ENCODE measurements at regions not wholly inside any gene's neighbourhood (a gene's known extent, or its start where the extent isn't known, plus 50 kb on each side); places are given as distances from the start of the nearest gene placed in this dataset.
"Not testable (repeated sequence)": the region's sequence is repeated elsewhere in the genome, so short reads cannot be mapped to it uniquely, and the experiment has no call there.

GRCh38 chr5:136605638-136606037 is 240.3 kb upstream of the TRPC7 start:
- Mint-ChIP-seq H3K27ac (no peak overlapping the region), H3K9me3 (peaks cover 7 to 28% of the 10 kb centered on the region in 2 donors), H3K4me3 (no peak overlapping the region), H3K36me3 (ENCODE audit: insufficient read depth) (no peaks in the 10 kb centered on the region), H3K27me3 (no peaks in the 10 kb centered on the region), H3K4me1 (ENCODE audit: low read depth in 2 of 2) (no peaks in the 10 kb centered on the region)
- DNase-seq (no peak), ATAC-seq (replicated peaks) (no peak)

GRCh38 chr5:136600306-136600705 is 235.0 kb upstream of the TRPC7 start:
- Mint-ChIP-seq H3K27ac (no peak overlapping the region), H3K4me1 (ENCODE audit: low read depth in 2 of 2) (no peaks in the 10 kb centered on the region), H3K27me3 (no peaks in the 10 kb centered on the region), H3K9me3 (peaks cover 10 to 22% of the 10 kb centered on the region in 2 donors), H3K4me3 (no peak overlapping the region), H3K36me3 (ENCODE audit: insufficient read depth) (no peaks in the 10 kb centered on the region)
- DNase-seq (no peak), ATAC-seq (replicated peaks) (no peak)

- Mint-ChIP-seq H3K4me3 (no peak overlapping the region), H3K27me3 (no peaks in the 10 kb centered on the region), H3K27ac (no peak overlapping the region), H3K4me1 (ENCODE audit: low read depth in 2 of 2) (no peaks in the 10 kb centered on the region), H3K36me3 (ENCODE audit: insufficient read depth) (no peaks in the 10 kb centered on the region), H3K9me3 (peaks cover 10 to 21% of the 10 kb centered on the region in 2 donors)
- DNase-seq = no peak
- ATAC-seq (replicated peaks) = no peak
These were observed 233.6 kb upstream of the TRPC7 start for GRCh38 chr5:136598802-136599404.

- ATAC-seq (replicated peaks) = no peak
- no peaks in the 10 kb centered on the region for H3K36me3 Mint-ChIP-seq (ENCODE audit: insufficient read depth)
- no peak overlapping the region for H3K4me3 Mint-ChIP-seq
- H3K4me1 Mint-ChIP-seq (ENCODE audit: low read depth in 2 of 2) = no peaks in the 10 kb centered on the region
- peaks cover 0 to 5% of the 10 kb centered on the region in 2 donors for H3K9me3 Mint-ChIP-seq
- H3K27me3 Mint-ChIP-seq = peaks cover 0 to 4% of the 10 kb centered on the region in 2 donors
- no peak for DNase-seq
- no peak overlapping the region for H3K27ac Mint-ChIP-seq
These were observed 229.1 kb upstream of the TRPC7 start for GRCh38 chr5:136594416-136594815.

- ATAC-seq (replicated peaks) = no peak
- peaks cover 0 to 4% of the 10 kb centered on the region in 2 donors for H3K27me3 Mint-ChIP-seq
These were observed 225.2 kb upstream of the TRPC7 start for GRCh38 chr5:136590581-136590980.

GRCh38 chr5:136586196-136586595 is 220.9 kb upstream of the TRPC7 start:
- no peaks in the 10 kb centered on the region for H3K4me1 Mint-ChIP-seq (ENCODE audit: low read depth in 2 of 2)
- peaks cover 0 to 2% of the 10 kb centered on the region in 2 donors for H3K9me3 Mint-ChIP-seq

More at GRCh38 chr5:136590581-136590980, 225.2 kb upstream of the TRPC7 start:
- peaks cover 0 to 4% of the 10 kb centered on the region in 2 donors for H3K9me3 Mint-ChIP-seq
- no peak for DNase-seq
- H3K36me3 Mint-ChIP-seq (ENCODE audit: insufficient read depth) = no peaks in the 10 kb centered on the region
- H3K4me3 Mint-ChIP-seq = no peak overlapping the region
- no peaks in the 10 kb centered on the region for H3K4me1 Mint-ChIP-seq (ENCODE audit: low read depth in 2 of 2)
- no peak overlapping the region for H3K27ac Mint-ChIP-seq

DNA sequence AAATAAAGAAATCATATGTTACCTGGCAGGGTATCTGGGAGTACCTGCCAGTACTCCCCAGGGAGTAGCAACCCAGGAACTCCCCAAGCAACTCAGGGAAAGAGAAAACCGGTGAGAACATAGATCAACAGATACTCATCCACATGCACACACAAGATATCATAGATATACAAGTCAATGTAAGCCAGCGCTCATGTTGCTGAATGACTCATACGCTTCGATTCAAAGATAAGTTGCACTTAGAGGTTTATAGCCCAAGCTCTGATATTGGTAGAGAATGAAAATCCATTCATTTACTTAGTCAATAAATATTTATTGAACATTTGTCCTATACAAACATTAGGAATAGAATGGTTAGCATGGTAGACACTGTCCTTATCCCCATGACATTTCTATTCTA is 219.1 kb upstream of the TRPC7 start:
- no peak for DNase-seq
- H3K27ac Mint-ChIP-seq = no peak overlapping the region
- H3K36me3 Mint-ChIP-seq (ENCODE audit: insufficient read depth) = no peaks in the 10 kb centered on the region
- no peaks in the 10 kb centered on the region for H3K9me3 Mint-ChIP-seq
- H3K4me1 Mint-ChIP-seq (ENCODE audit: low read depth in 2 of 2) = no peaks in the 10 kb centered on the region
- H3K27me3 Mint-ChIP-seq = no peaks in the 10 kb centered on the region
- H3K4me3 Mint-ChIP-seq = no peak overlapping the region
- no peak for ATAC-seq (replicated peaks)

More at GRCh38 chr5:136586196-136586595, 220.9 kb upstream of the TRPC7 start:
- Mint-ChIP-seq H3K27me3 (no peaks in the 10 kb centered on the region), H3K36me3 (ENCODE audit: insufficient read depth) (no peaks in the 10 kb centered on the region), H3K27ac (no peak overlapping the region), H3K4me3 (no peak overlapping the region)
- DNase-seq (no peak), ATAC-seq (replicated peaks) (no peak)

GRCh38 chr5:136579238-136579637 is 213.9 kb upstream of the TRPC7 start:
- no peaks in the 10 kb centered on the region for H3K4me1 Mint-ChIP-seq (ENCODE audit: low read depth in 2 of 2)
- no peaks in the 10 kb centered on the region for H3K36me3 Mint-ChIP-seq (ENCODE audit: insufficient read depth)
- no peak overlapping the region for H3K4me3 Mint-ChIP-seq
- peaks cover 2 to 6% of the 10 kb centered on the region in 2 donors for H3K9me3 Mint-ChIP-seq
- no peaks in the 10 kb centered on the region for H3K27me3 Mint-ChIP-seq
- ATAC-seq (replicated peaks) (no peak), DNase-seq (no peak)
- no peak overlapping the region for H3K27ac Mint-ChIP-seq

GRCh38 chr5:136569875-136570274 is 204.5 kb upstream of the TRPC7 start:
- not testable (repeated sequence) for H3K36me3 Mint-ChIP-seq (ENCODE audit: insufficient read depth); H3K27ac Mint-ChIP-seq; H3K4me3 Mint-ChIP-seq; ATAC-seq (replicated peaks); DNase-seq; H3K27me3 Mint-ChIP-seq
- H3K9me3 Mint-ChIP-seq = peaks cover 7 to 10% of the 10 kb centered on the region in 2 donors
- H3K4me1 Mint-ChIP-seq (ENCODE audit: low read depth in 2 of 2) = peaks cover 9 to 23% of the 10 kb centered on the region in 2 donors

DNA sequence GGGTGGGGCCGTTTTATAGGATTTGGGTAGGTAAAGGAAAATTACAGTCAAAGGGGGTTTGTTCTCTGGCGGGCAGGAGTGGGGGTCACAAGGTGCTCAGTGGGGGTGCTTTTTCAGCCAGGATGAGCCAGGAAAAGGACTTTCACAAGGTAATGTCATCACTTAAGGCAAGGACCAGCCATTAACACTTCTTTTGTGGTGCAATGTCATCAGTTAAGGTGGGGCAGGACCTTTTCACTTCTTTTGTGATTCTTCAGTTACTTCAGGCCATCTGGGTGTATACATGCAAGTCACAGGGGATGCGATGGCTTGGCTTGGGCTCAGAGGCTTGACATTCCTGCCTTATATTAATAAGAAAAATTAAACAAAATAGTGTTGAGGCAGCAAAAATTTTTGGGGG is 200.1 kb upstream of the TRPC7 start:
- peak overlapping the region; percentile 38 to 89 for H3K27ac Mint-ChIP-seq
- peak overlapping the region; percentile 56 to 62 for H3K4me3 Mint-ChIP-seq
- peaks cover 13 to 46% of the 10 kb centered on the region in 2 donors for H3K4me1 Mint-ChIP-seq (ENCODE audit: low read depth in 2 of 2)
- H3K9me3 Mint-ChIP-seq = peaks cover 9 to 12% of the 10 kb centered on the region in 2 donors
- not testable (repeated sequence) for DNase-seq; H3K36me3 Mint-ChIP-seq (ENCODE audit: insufficient read depth); H3K27me3 Mint-ChIP-seq; ATAC-seq (replicated peaks)

GRCh38 chr5:136565050-136565449 is 199.7 kb upstream of the TRPC7 start:
- H3K36me3 Mint-ChIP-seq (ENCODE audit: insufficient read depth); DNase-seq; H3K27me3 Mint-ChIP-seq: not testable (repeated sequence)
- H3K27ac Mint-ChIP-seq = peak overlapping the region; percentile 38 to 89
- peak overlapping the region; percentile 56 to 62 for H3K4me3 Mint-ChIP-seq
- H3K9me3 Mint-ChIP-seq = peaks cover 9 to 12% of the 10 kb centered on the region in 2 donors
- peaks cover 14 to 46% of the 10 kb centered on the region in 2 donors for H3K4me1 Mint-ChIP-seq (ENCODE audit: low read depth in 2 of 2)
- ATAC-seq (replicated peaks) = peak; percentile 65

DNA sequence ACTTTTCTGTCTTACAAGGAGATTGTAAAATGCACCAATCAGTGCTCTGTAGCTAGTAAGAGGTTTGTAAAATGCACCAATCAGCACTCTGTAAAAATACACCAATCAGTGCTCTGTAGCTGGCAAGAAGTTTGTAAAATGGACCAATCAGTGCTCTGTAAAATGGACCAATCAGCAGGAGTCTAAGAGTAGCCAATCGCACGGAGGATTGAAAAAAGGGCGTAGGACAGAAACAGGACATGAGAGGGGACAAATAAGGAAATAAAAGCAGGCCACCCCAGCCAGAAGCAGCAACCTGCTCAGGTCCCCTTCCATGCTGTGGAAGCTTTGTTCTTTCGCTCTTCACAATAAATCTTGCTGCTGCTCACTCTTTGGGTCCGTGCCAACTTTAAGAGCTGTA is 199.1 kb upstream of the TRPC7 start:
- Mint-ChIP-seq H3K9me3 (peaks cover 9 to 11% of the 10 kb centered on the region in 2 donors), H3K4me1 (ENCODE audit: low read depth in 2 of 2) (peaks cover 14 to 46% of the 10 kb centered on the region in 2 donors), H3K27ac (peak overlapping the region in 1 of 2 donors; percentile 89)
- not testable (repeated sequence) for H3K36me3 Mint-ChIP-seq (ENCODE audit: insufficient read depth); H3K4me3 Mint-ChIP-seq; DNase-seq; ATAC-seq (replicated peaks); H3K27me3 Mint-ChIP-seq

- peaks cover 9 to 11% of the 10 kb centered on the region in 2 donors for H3K9me3 Mint-ChIP-seq
- DNase-seq = no peak
- peaks cover 14 to 46% of the 10 kb centered on the region in 2 donors for H3K4me1 Mint-ChIP-seq (ENCODE audit: low read depth in 2 of 2)
- H3K27me3 Mint-ChIP-seq = no peaks in the 10 kb centered on the region
- H3K36me3 Mint-ChIP-seq (ENCODE audit: insufficient read depth) = no peaks in the 10 kb centered on the region
- peak overlapping the region in 1 of 2 donors; percentile 25 for H3K27ac Mint-ChIP-seq
- H3K4me3 Mint-ChIP-seq = peak overlapping the region in 1 of 2 donors; percentile 6
- peak; percentile 79 for ATAC-seq (replicated peaks)
These were observed 198.1 kb upstream of the TRPC7 start for GRCh38 chr5:136563489-136563888.

GRCh38 chr5:136560126-136560525 is 194.8 kb upstream of the TRPC7 start:
- H3K4me1 Mint-ChIP-seq (ENCODE audit: low read depth in 2 of 2) = peaks cover 5 to 24% of the 10 kb centered on the region in 2 donors
- no peak for DNase-seq
- H3K4me3 Mint-ChIP-seq = no peak overlapping the region
- no peaks in the 10 kb centered on the region for H3K36me3 Mint-ChIP-seq (ENCODE audit: insufficient read depth)
- H3K9me3 Mint-ChIP-seq = peaks cover 6 to 24% of the 10 kb centered on the region in 2 donors
- no peaks in the 10 kb centered on the region for H3K27me3 Mint-ChIP-seq
- ATAC-seq (replicated peaks) = no peak
- no peak overlapping the region for H3K27ac Mint-ChIP-seq

All from effector memory CD8-positive, alpha-beta T cell (primary cell).